Astrocyte (in vitro differentiated cells and primary cell): ENCODE measurements at regions not wholly inside any gene's neighbourhood (a gene's known extent, or its start where the extent isn't known, plus 50 kb on each side); places are given as distances from the start of the nearest gene placed in this dataset.

Source experiments
- DNase-seq: peaks from one replicate; pipeline ENCODE4 v3.0.0-alpha.2; 2010; ENCODE audit warnings: low read depth
- FAIRE-seq: peaks from 2 replicates; lab custom pipeline; 2011; peaks lifted over from hg19 to GRCh38; lab: Jason Lieb, UNC
- H2AFZ ChIP-seq: 2 replicates; pipeline ENCODE4 v1.6.0; 2012; ENCODE audit warnings: low read depth, low read length, inconsistent platforms
- H3K27ac ChIP-seq: 2 replicates; pipeline ENCODE4 v1.5.1; 2011; ENCODE audit warnings: low read depth, low read length, inconsistent platforms
- H3K27me3 ChIP-seq: 2 replicates; pipeline ENCODE4 v1.6.0; 2011; ENCODE audit warnings: low read length, inconsistent platforms; ENCODE audit not compliant: insufficient read depth
- H3K36me3 ChIP-seq: 2 replicates; pipeline ENCODE4 v1.5.1; 2011; ENCODE audit warnings: low read length, inconsistent platforms; ENCODE audit not compliant: insufficient read depth
- H3K4me1 ChIP-seq: 2 replicates; pipeline ENCODE4 v1.5.1; 2011; ENCODE audit warnings: low read length, inconsistent platforms; ENCODE audit not compliant: insufficient read depth
- H3K4me2 ChIP-seq: 2 replicates; pipeline ENCODE4 v1.6.0; 2012; ENCODE audit warnings: low read length, inconsistent platforms
- H3K4me3 ChIP-seq: 2 replicates; pipeline ENCODE4 v1.5.1; 2011; ENCODE audit warnings: low read depth, mild to moderate bottlenecking, low read length, inconsistent platforms; ENCODE audit not compliant: insufficient read depth
- H3K79me2 ChIP-seq: 2 replicates; pipeline ENCODE4 v1.6.0; 2012; ENCODE audit warnings: mild to moderate bottlenecking, low read length, inconsistent platforms; ENCODE audit not compliant: insufficient read depth
- H3K9ac ChIP-seq: 2 replicates; pipeline ENCODE4 v1.6.0; 2012; ENCODE audit warnings: mild to moderate bottlenecking, low read length, inconsistent platforms
- H3K9me3 ChIP-seq: 2 replicates; pipeline ENCODE4 v1.5.1; 2012; ENCODE audit warnings: low read depth, mild to moderate bottlenecking, low read length, inconsistent platforms; ENCODE audit not compliant: insufficient read depth
- H4K20me1 ChIP-seq: 2 replicates; pipeline ENCODE4 v1.6.0; 2012; ENCODE audit warnings: low read length, inconsistent platforms; ENCODE audit not compliant: insufficient read depth
- H3K27ac Mint-ChIP-seq: one replicate; pipeline ENCODE4 v1.8.0; 2021; ENCODE audit warnings: mild to moderate bottlenecking, mixed read lengths; ENCODE audit not compliant: unreplicated experiment
- H3K27me3 Mint-ChIP-seq: one replicate; pipeline ENCODE4 v1.8.0; 2021; ENCODE audit warnings: low read depth, mixed read lengths; ENCODE audit not compliant: unreplicated experiment
- H3K36me3 Mint-ChIP-seq: one replicate; pipeline ENCODE4 v1.8.0; 2021; ENCODE audit warnings: low read depth, mixed read lengths; ENCODE audit not compliant: unreplicated experiment
- H3K4me1 Mint-ChIP-seq: one replicate; pipeline ENCODE4 v1.8.0; 2021; ENCODE audit warnings: low read depth, mixed read lengths; ENCODE audit not compliant: unreplicated experiment
- H3K4me3 Mint-ChIP-seq: one replicate; pipeline ENCODE4 v1.8.0; 2021; ENCODE audit warnings: mild to moderate bottlenecking, moderate library complexity, mixed read lengths; ENCODE audit not compliant: unreplicated experiment
- H3K9me3 Mint-ChIP-seq: one replicate; pipeline ENCODE4 v1.8.0; 2021; ENCODE audit warnings: mild to moderate bottlenecking, mixed read lengths; ENCODE audit not compliant: unreplicated experiment
- EZH2 ChIP-seq: IDR thresholded peaks from 2 replicates; pipeline ENCODE4 v1.6.1; 2012; ENCODE audit warnings: mild to moderate bottlenecking, low read length, inconsistent platforms; ENCODE audit not compliant: insufficient read depth
- TF ChIP-seq, protein P1 (sequence below): IDR thresholded peaks from 2 replicates; pipeline ENCODE4 v1.5.1; 2011; ENCODE audit warnings: low read depth, mild to moderate bottlenecking, inconsistent platforms, low read length, moderate library complexity; ENCODE audit not compliant: insufficient read depth

DNA sequence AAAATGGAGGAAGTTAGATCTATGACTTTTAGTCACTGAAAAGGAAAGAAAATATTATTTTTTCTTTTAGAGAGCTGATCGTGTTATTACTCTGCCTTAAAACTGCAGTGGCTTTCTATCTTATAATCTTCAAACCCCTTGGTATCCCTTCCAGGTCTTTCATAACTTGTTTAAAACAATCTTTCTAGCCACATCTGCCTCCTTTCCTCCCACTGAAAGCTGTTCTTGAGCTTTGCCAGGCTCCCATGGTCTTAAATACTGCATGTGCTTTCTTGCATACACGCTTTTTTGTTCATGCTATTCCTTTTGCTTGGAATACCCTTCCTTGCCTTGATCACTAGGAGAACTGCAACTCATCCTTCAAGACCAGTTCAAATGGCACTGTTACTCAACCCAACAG is 65.9 kb upstream of the GADD45A start:
- H3K9me3 Mint-ChIP-seq = no peaks in the 10 kb centered on the region
- peak overlapping the region; percentile 7 for H2AFZ ChIP-seq
- H3K9ac ChIP-seq = peak overlapping the region; percentile 63
- peaks cover 17% of the 10 kb centered on the region for H3K4me1 Mint-ChIP-seq
- FAIRE-seq = peak; percentile 17
- peak overlapping the region; percentile 48 for H3K4me3 ChIP-seq
- no peaks in the 10 kb centered on the region for H3K27me3 Mint-ChIP-seq
- H4K20me1 ChIP-seq = no peaks in the 10 kb centered on the region
- no peak overlapping the region for H3K4me3 Mint-ChIP-seq
- peak overlapping the region; percentile 79 for H3K4me2 ChIP-seq
- peak overlapping the region; percentile 55 for H3K27ac ChIP-seq
- no peaks in the 10 kb centered on the region for H3K27me3 ChIP-seq
- H3K79me2 ChIP-seq = no peaks in the 10 kb centered on the region
- peak; percentile 17 for DNase-seq
- H3K9me3 ChIP-seq = no peaks in the 10 kb centered on the region
- peaks cover 15% of the 10 kb centered on the region for H3K4me1 ChIP-seq
- TF ChIP-seq EZH2 = no peak
- TF ChIP-seq, protein P1, sequence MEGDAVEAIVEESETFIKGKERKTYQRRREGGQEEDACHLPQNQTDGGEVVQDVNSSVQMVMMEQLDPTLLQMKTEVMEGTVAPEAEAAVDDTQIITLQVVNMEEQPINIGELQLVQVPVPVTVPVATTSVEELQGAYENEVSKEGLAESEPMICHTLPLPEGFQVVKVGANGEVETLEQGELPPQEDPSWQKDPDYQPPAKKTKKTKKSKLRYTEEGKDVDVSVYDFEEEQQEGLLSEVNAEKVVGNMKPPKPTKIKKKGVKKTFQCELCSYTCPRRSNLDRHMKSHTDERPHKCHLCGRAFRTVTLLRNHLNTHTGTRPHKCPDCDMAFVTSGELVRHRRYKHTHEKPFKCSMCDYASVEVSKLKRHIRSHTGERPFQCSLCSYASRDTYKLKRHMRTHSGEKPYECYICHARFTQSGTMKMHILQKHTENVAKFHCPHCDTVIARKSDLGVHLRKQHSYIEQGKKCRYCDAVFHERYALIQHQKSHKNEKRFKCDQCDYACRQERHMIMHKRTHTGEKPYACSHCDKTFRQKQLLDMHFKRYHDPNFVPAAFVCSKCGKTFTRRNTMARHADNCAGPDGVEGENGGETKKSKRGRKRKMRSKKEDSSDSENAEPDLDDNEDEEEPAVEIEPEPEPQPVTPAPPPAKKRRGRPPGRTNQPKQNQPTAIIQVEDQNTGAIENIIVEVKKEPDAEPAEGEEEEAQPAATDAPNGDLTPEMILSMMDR = no peak
- no peaks in the 10 kb centered on the region for H3K36me3 Mint-ChIP-seq
- no peaks in the 10 kb centered on the region for H3K36me3 ChIP-seq
- peak overlapping the region; percentile 8 for H3K27ac Mint-ChIP-seq

DNA sequence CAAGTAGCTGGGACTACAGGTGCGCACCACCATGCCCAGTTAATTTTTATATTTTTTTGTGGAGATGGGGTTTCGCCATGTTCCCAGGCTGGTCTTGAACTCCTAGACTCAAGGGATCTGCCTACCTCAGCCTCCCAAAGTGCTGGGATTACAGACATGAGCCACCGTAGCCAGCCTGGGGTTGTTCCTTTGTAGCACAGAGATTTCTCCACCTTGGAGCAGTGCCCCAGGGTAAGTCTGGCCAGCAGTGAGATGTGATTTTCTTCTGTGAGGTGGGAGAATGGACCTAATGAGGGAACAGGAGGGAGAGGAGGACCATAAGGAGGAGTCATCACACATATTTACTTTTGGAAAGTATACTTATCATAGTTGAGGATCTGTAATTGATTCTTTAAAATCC is 61.1 kb upstream of the GADD45A start:
- H3K4me2 ChIP-seq = no peak overlapping the region
- no peak overlapping the region for H2AFZ ChIP-seq
- no peaks in the 10 kb centered on the region for H3K27me3 ChIP-seq
- DNase-seq (no peak), FAIRE-seq (no peak)
- H3K36me3 Mint-ChIP-seq = peaks cover 2% of the 10 kb centered on the region
- H3K79me2 ChIP-seq = no peaks in the 10 kb centered on the region
- no peak overlapping the region for H3K27ac Mint-ChIP-seq
- H3K27ac ChIP-seq = no peak overlapping the region
- H3K9me3 ChIP-seq = no peaks in the 10 kb centered on the region
- no peak overlapping the region for H3K9ac ChIP-seq
- no peaks in the 10 kb centered on the region for H3K27me3 Mint-ChIP-seq
- peaks cover 7% of the 10 kb centered on the region for H3K4me1 Mint-ChIP-seq
- no peaks in the 10 kb centered on the region for H3K36me3 ChIP-seq
- no peak overlapping the region for H3K4me3 ChIP-seq
- H3K4me1 ChIP-seq = peaks cover 7% of the 10 kb centered on the region
- H3K4me3 Mint-ChIP-seq = no peak overlapping the region
- H4K20me1 ChIP-seq = no peaks in the 10 kb centered on the region
- peaks cover 14% of the 10 kb centered on the region for H3K9me3 Mint-ChIP-seq
- TF ChIP-seq EZH2 = no peak
- TF ChIP-seq, protein P1 = no peak

DNA sequence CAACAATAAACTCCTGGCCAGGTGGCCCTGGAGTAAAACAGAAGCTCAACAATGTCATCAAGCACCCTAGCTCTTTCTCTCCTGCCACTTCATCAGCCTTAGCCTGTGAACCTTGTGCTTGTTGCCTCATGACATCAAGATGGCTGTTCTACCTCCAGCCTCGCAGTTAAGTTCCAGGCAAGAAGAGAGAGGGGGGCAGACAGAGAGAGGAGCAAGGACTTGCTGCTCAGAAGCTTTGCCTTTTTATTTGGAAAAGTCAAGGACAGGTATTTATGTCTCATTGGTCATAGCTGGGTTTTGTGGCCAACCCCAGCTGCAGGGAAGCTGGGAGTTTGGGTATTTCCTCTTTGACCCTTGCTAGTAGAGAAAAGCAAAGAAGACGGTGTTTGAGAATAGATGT is 60.3 kb upstream of the GADD45A start:
- peaks cover 14% of the 10 kb centered on the region for H3K9me3 Mint-ChIP-seq
- no peaks in the 10 kb centered on the region for H3K27me3 Mint-ChIP-seq

More for the DNA sequence above, 60.3 kb upstream of the GADD45A start:
- no peaks in the 10 kb centered on the region for H4K20me1 ChIP-seq
- DNase-seq (no peak), FAIRE-seq (no peak)
- no peaks in the 10 kb centered on the region for H3K4me1 ChIP-seq
- H3K9ac ChIP-seq = no peak overlapping the region
- no peak overlapping the region for H3K27ac Mint-ChIP-seq
- TF ChIP-seq, protein P1 = no peak
- no peak for TF ChIP-seq EZH2
- no peaks in the 10 kb centered on the region for H3K36me3 ChIP-seq
- H3K36me3 Mint-ChIP-seq = peaks cover 2% of the 10 kb centered on the region
- no peak overlapping the region for H3K27ac ChIP-seq
- H3K9me3 ChIP-seq = no peaks in the 10 kb centered on the region
- H2AFZ ChIP-seq = no peak overlapping the region
- H3K4me3 Mint-ChIP-seq = no peak overlapping the region
- H3K4me2 ChIP-seq = no peak overlapping the region
- no peaks in the 10 kb centered on the region for H3K27me3 ChIP-seq
- no peaks in the 10 kb centered on the region for H3K79me2 ChIP-seq
- no peak overlapping the region for H3K4me3 ChIP-seq
- H3K4me1 Mint-ChIP-seq = peaks cover 4% of the 10 kb centered on the region
